ENCODE measurements at regions not wholly inside any gene's neighbourhood (a gene's known extent, or its start where the extent isn't known, plus 50 kb on each side); places are given as distances from the start of the nearest gene placed in this dataset.

DNA sequence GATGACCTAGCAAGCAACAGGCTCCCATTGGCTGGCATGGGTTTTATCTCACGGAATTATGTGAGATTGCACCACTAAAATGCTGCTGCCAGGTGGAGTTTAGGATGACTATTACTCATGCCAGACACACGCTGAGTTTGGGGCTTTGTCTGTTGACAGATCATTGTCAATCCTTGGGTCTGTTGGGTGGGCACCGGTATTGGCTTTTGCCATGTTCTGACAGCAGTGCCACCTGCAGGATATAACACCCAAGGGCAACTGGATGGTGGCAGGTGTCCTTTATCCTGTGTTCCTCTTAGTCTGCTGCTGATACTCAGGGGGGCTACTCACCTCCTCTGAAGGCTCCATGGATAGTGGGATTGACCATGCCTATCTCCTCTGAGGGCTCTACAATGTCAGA, 221.6 kb upstream of the DYNLRB2 start:
- Histone ChIP-seq H3K27me3 (no peaks in the 10 kb centered on the region), H3K27ac (no peak overlapping the region), H3K4me3 (no peak overlapping the region), H3K9me3 (no peaks in the 10 kb centered on the region), H3K36me3 (replicated peaks in 1 of 2; ENCODE audit: insufficient read depth in 1 of 2, low read depth in 2 of 2) (no peaks in the 10 kb centered on the region), H3K4me1 (no peaks in the 10 kb centered on the region)
- TF ChIP-seq, protein P1, sequence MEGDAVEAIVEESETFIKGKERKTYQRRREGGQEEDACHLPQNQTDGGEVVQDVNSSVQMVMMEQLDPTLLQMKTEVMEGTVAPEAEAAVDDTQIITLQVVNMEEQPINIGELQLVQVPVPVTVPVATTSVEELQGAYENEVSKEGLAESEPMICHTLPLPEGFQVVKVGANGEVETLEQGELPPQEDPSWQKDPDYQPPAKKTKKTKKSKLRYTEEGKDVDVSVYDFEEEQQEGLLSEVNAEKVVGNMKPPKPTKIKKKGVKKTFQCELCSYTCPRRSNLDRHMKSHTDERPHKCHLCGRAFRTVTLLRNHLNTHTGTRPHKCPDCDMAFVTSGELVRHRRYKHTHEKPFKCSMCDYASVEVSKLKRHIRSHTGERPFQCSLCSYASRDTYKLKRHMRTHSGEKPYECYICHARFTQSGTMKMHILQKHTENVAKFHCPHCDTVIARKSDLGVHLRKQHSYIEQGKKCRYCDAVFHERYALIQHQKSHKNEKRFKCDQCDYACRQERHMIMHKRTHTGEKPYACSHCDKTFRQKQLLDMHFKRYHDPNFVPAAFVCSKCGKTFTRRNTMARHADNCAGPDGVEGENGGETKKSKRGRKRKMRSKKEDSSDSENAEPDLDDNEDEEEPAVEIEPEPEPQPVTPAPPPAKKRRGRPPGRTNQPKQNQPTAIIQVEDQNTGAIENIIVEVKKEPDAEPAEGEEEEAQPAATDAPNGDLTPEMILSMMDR (IDR thresholded peaks at IDR 0.05) = no peak
- no peak for TF ChIP-seq POLR2A (IDR thresholded peaks at IDR 0.05)
- no peak for ATAC-seq
- intact Hi-C loops (cut with DNase I) = no loop called here
- no peak for DNase-seq
- 50 to 75% methylated on average over 3 of the region's 3 CpGs for WGBS, 2 donors

DNA sequence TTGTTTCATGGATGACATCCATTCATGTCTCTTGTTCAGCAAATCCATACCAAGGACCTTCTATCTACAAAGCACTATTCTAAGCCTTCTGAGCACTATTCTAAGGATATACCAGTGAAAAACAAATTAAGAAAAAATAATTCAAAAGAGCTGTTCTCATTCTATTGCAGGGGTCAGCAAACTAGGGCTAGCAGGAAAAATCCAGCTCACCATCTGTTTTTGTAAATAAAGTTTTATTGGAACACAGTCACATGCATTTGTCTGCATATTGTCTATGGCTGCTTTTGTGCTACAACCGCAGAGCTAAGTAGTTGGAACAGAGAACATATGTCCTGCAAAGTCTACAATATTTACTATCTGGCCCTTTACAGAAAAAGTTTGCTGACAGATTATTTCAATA, 222.7 kb upstream of the DYNLRB2 start:
- DNase-seq = no peak
- WGBS, 2 donors = 85 to 92% methylated on average over 1 of the region's 1 CpG
- Histone ChIP-seq H3K27me3 (no peaks in the 10 kb centered on the region), H3K9me3 (no peaks in the 10 kb centered on the region), H3K4me1 (no peaks in the 10 kb centered on the region), H3K27ac (no peak overlapping the region), H3K36me3 (replicated peaks in 1 of 2; ENCODE audit: insufficient read depth in 1 of 2, low read depth in 2 of 2) (no peaks in the 10 kb centered on the region), H3K4me3 (no peak overlapping the region)
- TF ChIP-seq, protein P1 (IDR thresholded peaks at IDR 0.05) = no peak
- TF ChIP-seq POLR2A (IDR thresholded peaks at IDR 0.05) = no peak
- intact Hi-C loops (cut with DNase I) = no loop called here
- ATAC-seq = no peak

DNA sequence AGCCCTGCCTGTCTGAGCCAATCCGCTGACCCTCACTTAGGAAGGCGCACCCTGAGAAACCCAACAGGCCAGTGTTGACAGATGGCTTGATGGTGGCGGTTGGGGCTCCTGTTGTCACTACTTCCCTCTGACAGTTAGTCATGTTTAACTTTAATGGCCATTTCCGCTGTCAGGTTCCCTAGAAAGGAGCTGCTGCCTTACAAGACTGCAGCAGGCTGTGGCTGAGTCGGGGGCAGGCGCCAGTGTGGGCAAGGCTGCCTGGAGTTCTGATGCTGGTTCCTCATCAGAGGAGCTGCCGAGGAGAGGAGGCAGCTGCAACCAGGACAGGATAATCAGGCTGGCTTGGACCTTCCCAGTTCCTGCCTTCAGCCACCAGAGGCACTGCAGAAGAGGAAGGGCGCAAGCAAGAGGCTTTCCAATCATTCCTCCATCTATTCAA, 223.2 kb upstream of the DYNLRB2 start:
- WGBS, 2 donors = 78 to 83% methylated on average over 6 to 8 of the region's 8 CpGs
- no peak overlapping the region for H3K4me3 ChIP-seq
- H3K27ac ChIP-seq = no peak overlapping the region
- H3K9me3 ChIP-seq = no peaks in the 10 kb centered on the region
- DNase-seq = no peak
- no peaks in the 10 kb centered on the region for H3K27me3 ChIP-seq
- ATAC-seq = no peak
- TF ChIP-seq POLR2A (IDR thresholded peaks at IDR 0.05) = no peak
- TF ChIP-seq, protein P1 (IDR thresholded peaks at IDR 0.05) = no peak
- no peaks in the 10 kb centered on the region for H3K36me3 ChIP-seq (replicated peaks in 1 of 2; ENCODE audit: insufficient read depth in 1 of 2, low read depth in 2 of 2)
- no peaks in the 10 kb centered on the region for H3K4me1 ChIP-seq
- intact Hi-C loops (cut with DNase I) = no loop called here

DNA sequence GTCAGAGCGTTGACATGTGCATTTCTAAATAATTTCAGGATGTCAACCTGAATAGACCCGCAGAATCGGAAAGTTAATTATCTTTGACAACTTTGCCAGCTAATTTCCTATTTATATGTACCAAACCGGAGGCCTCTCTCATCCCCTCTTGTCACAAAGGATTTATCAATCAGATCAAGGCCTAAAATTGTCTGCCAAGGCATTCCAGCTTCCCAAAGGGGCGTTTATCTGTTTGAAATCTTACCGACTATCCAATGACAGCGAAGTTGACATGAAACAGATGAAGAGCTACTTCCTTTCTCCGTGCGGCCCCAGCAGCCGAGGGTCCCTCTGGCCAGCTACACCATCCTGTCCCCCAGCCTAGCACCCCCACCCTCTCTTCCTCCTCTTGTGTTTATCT, 223.7 kb upstream of the DYNLRB2 start:
- no peaks in the 10 kb centered on the region for H3K27me3 ChIP-seq
- intact Hi-C loops (cut with DNase I) = no loop called here
- no peak overlapping the region for H3K27ac ChIP-seq
- ATAC-seq = no peak
- TF ChIP-seq POLR2A (IDR thresholded peaks at IDR 0.05) = no peak
- TF ChIP-seq, protein P1 (IDR thresholded peaks at IDR 0.05) = no peak
- no peaks in the 10 kb centered on the region for H3K36me3 ChIP-seq (replicated peaks in 1 of 2; ENCODE audit: insufficient read depth in 1 of 2, low read depth in 2 of 2)
- H3K4me1 ChIP-seq = no peaks in the 10 kb centered on the region
- no peaks in the 10 kb centered on the region for H3K9me3 ChIP-seq
- 68 to 71% methylated on average over 10 of the region's 10 CpGs for WGBS, 2 donors
- DNase-seq = no peak
- H3K4me3 ChIP-seq = no peak overlapping the region

DNA sequence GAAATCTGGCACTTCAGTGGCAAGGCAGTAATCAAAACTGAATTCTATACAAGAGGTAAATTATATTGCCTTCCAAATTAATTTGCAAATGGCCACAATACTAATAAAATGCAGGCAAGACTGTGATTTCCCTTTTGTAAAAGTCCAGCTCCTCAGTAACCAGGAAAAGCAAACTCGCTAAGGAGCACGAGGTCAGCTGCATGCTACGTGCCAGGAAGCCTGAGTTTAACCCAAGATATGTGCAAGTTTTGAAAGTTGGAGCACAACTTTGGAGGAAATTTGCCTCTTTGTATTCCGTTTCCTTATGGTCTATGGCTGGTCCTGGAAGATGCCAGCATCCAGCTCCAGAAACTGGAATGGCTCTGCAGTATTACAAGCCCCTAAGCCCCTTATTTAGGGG, 226.8 kb upstream of the DYNLRB2 start:
- intact Hi-C loops (cut with DNase I) = no loop called here
- TF ChIP-seq, protein P1 (IDR thresholded peaks at IDR 0.05) = no peak
- no peak for TF ChIP-seq POLR2A (IDR thresholded peaks at IDR 0.05)
- H3K4me1 ChIP-seq = no peaks in the 10 kb centered on the region
- H3K9me3 ChIP-seq = no peaks in the 10 kb centered on the region
- DNase-seq (no peak), ATAC-seq (no peak)
- no peak overlapping the region for H3K27ac ChIP-seq
- H3K36me3 ChIP-seq (replicated peaks in 1 of 2; ENCODE audit: insufficient read depth in 1 of 2, low read depth in 2 of 2) = no peaks in the 10 kb centered on the region
- no peaks in the 10 kb centered on the region for H3K27me3 ChIP-seq
- no peak overlapping the region for H3K4me3 ChIP-seq
- WGBS, 2 donors = 54 to 55% methylated on average over 4 of the region's 4 CpGs
